PFSK-1 (cell line): ENCODE measurements at regions not wholly inside any gene's neighbourhood (a gene's known extent, or its start where the extent isn't known, plus 50 kb on each side); places are given as distances from the start of the nearest gene placed in this dataset.

Source experiments
- FOXP2 ChIP-seq: optimal IDR thresholded peaks from 2 replicates; pipeline ENCODE3; 2011; ENCODE audit warnings: borderline replicate concordance, control low read depth, inconsistent platforms; ENCODE audit not compliant: insufficient read depth; ENCODE audit errors: extremely low read length, extremely low read depth
- POLR2AphosphoS5 ChIP-seq: IDR thresholded peaks from 2 replicates; pipeline ENCODE4 v1.6.1; 2012; ENCODE audit warnings: low read depth, mild to moderate bottlenecking, control low read depth, low read length, moderate library complexity
- REST ChIP-seq, 2 experiments: IDR thresholded peaks; 2 replicates each; pipeline versions ENCODE4 v1.6.1 to v1.8.0; 2011 to 2012; ENCODE audit warnings: low read depth in 2 of 2, low read length in 2 of 2, control low read depth in 1 of 2, inconsistent platforms in 1 of 2, mild to moderate bottlenecking in 1 of 2, moderate library complexity in 1 of 2; ENCODE audit not compliant: insufficient read depth in 1 of 2
- SIN3A ChIP-seq: IDR thresholded peaks from 2 replicates; pipeline ENCODE4 v1.6.1; 2012; ENCODE audit warnings: mild to moderate bottlenecking, low read length, moderate library complexity, borderline replicate concordance; ENCODE audit not compliant: insufficient read depth
- TAF1 ChIP-seq: IDR thresholded peaks from 2 replicates; pipeline ENCODE4 v1.6.1; 2012; ENCODE audit warnings: low read length, control low read depth, borderline replicate concordance; ENCODE audit not compliant: insufficient read depth

- no peak for TF ChIP-seq REST (IDR thresholded peaks at IDR 0.05; ENCODE audit: insufficient read depth in 1 of 2, low read depth in 2 of 2, low read length in 2 of 2)
- TF ChIP-seq POLR2AphosphoS5 = no peak
- no peak for TF ChIP-seq TAF1
- no peak for TF ChIP-seq FOXP2
- TF ChIP-seq SIN3A = no peak
These were observed 318.9 kb downstream of the LMO4 start for GRCh38 chr1:87647430-87648177.

GRCh38 chr1:87648323-87649119, 319.8 kb downstream of the LMO4 start:
- no peak for TF ChIP-seq FOXP2
- TF ChIP-seq TAF1 = no peak
- TF ChIP-seq SIN3A = no peak
- TF ChIP-seq REST (IDR thresholded peaks at IDR 0.05; ENCODE audit: insufficient read depth in 1 of 2, low read depth in 2 of 2, low read length in 2 of 2) = no peak
- TF ChIP-seq POLR2AphosphoS5 = no peak

GRCh38 chr1:87650306-87650705, 321.6 kb downstream of the LMO4 start:
- TF ChIP-seq SIN3A (no peak), REST (IDR thresholded peaks at IDR 0.05; ENCODE audit: insufficient read depth in 1 of 2, low read depth in 2 of 2, low read length in 2 of 2) (no peak), FOXP2 (no peak), TAF1 (no peak)

- TF ChIP-seq REST (IDR thresholded peaks at IDR 0.05; ENCODE audit: insufficient read depth in 1 of 2, low read depth in 2 of 2, low read length in 2 of 2) (no peak), SIN3A (no peak), TAF1 (no peak), FOXP2 (no peak), POLR2AphosphoS5 (no peak)
These were observed 323.5 kb downstream of the LMO4 start for GRCh38 chr1:87652176-87652575.
